Activated CD4-positive, alpha-beta T cell treated with anti-CD3 and anti-CD28 coated beads, Interleukin-2, amount 10 ng/mL, durations not matched to agents 7 days and 5 days (primary cell): ENCODE measurements at regions not wholly inside any gene's neighbourhood (a gene's known extent, or its start where the extent isn't known, plus 50 kb on each side); places are given as distances from the start of the nearest gene placed in this dataset.

ENCODE experiments used
- CTCF ChIA-PET: fragments of 350-600 bp; sonication (Branson Sonifier 250); formaldehyde crosslinking; loops from one replicate; lab custom pipeline; 2021; ENCODE audit warnings: antibody characterized with exemption; lab: Charles Lee
- POLR2A ChIA-PET: fragments of 350-600 bp; sonication (Branson Sonifier 250); formaldehyde crosslinking; loops from one replicate; lab custom pipeline; 2021; ENCODE audit warnings: antibody characterized with exemption; lab: Charles Lee
- DNase-seq: peaks from one replicate; pipeline ENCODE4 v3.0.0-alpha.2; 2020
- H3K27ac Mint-ChIP-seq: one replicate; pipeline ENCODE4 v1.8.0; 2021; ENCODE audit warnings: mild to moderate bottlenecking, moderate library complexity, mixed read lengths
- H3K27me3 Mint-ChIP-seq: one replicate; pipeline ENCODE4 v1.8.0; 2021; ENCODE audit warnings: mixed read lengths
- H3K36me3 Mint-ChIP-seq: one replicate; pipeline ENCODE4 v1.8.0; 2021; ENCODE audit warnings: low read depth, mixed read lengths
- H3K4me1 Mint-ChIP-seq: one replicate; pipeline ENCODE4 v1.8.0; 2021; ENCODE audit warnings: mixed read lengths
- H3K4me3 Mint-ChIP-seq: one replicate; pipeline ENCODE4 v1.8.0; 2021; ENCODE audit warnings: mild to moderate bottlenecking, moderate library complexity, mixed read lengths
- H3K9me3 Mint-ChIP-seq: one replicate; pipeline ENCODE4 v1.8.0; 2021; ENCODE audit warnings: mixed read lengths

DNA sequence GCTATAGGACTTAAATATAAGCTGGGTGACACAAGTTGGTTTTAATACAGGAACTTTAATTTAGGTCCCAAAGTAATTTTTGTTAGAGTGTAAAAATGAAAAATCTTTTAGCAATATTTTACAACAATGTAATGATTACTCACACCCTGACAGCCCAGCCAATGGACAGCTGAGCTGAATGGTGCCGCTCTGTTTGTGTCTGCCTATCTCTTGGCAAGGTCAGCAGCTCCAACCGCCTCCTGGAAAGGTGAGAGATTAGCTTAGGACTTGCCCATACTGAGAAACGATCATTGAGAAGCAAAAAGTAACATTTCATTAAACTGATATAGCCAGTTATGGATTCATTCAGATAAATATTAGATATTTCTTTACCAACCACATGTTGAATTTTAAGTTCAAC, 463.6 kb upstream of the CD180 start:
- Mint-ChIP-seq H3K4me3 (no peak overlapping the region), H3K9me3 (peaks cover 4% of the 10 kb centered on the region), H3K36me3 (no peaks in the 10 kb centered on the region), H3K4me1 (no peaks in the 10 kb centered on the region), H3K27ac (no peak overlapping the region), H3K27me3 (peaks cover 3% of the 10 kb centered on the region)
- DNase-seq = no peak
- CTCF ChIA-PET = no interaction called here
- POLR2A ChIA-PET = no interaction called here

DNA sequence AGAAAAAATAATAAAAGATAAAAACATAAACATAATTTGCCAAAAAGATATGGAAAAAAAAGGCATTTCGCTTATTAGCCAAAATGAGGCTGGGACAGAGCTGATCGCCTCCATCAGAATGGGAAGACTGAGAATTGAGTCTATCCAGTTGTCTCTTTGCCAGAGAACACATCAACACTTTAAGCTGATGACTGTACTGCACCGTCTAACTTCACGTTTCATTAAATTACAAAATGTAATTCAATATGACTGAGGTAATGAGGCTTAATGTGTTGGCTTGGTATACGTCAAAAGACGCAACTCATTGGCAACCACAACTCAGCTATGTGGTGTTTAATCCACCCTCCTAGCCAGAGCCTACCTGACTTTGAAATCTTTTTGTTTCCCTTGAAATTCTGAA, 462.7 kb upstream of the CD180 start:
- Mint-ChIP-seq H3K4me3 (no peak overlapping the region), H3K36me3 (no peaks in the 10 kb centered on the region), H3K27ac (no peak overlapping the region), H3K27me3 (peaks cover 3% of the 10 kb centered on the region), H3K9me3 (peaks cover 4% of the 10 kb centered on the region), H3K4me1 (no peaks in the 10 kb centered on the region)
- POLR2A ChIA-PET = no interaction called here
- DNase-seq = no peak
- CTCF ChIA-PET = no interaction called here

- Mint-ChIP-seq H3K4me1 (no peaks in the 10 kb centered on the region), H3K27me3 (no peaks in the 10 kb centered on the region), H3K27ac (no peak overlapping the region), H3K4me3 (no peak overlapping the region), H3K36me3 (no peaks in the 10 kb centered on the region), H3K9me3 (no peaks in the 10 kb centered on the region)
- no peak for DNase-seq
- ChIA-PET CTCF (no interaction called here), POLR2A (no interaction called here)
These were observed 460.5 kb upstream of the CD180 start for GRCh38 chr5:67657055-67657454.

DNA sequence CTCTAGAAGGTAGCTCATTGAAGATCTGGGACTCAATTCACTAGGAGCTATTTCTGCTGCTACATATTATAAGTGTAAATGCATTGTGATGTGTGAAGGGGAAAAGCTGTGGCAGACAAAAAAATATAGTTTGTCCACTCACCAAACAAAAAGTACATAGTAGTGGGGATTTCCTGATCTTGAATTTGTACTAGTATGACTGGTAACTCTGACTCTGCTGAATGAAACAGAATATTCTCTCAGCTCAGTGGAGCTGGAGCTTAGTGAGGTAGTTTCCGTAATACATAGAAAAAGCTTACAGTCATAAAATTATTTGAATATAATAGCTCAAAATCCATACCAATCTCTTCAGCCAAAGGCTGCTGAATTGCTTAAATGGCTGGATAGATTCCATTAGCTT, 455.6 kb upstream of the CD180 start:
- H3K36me3 Mint-ChIP-seq = no peaks in the 10 kb centered on the region
- no peak for DNase-seq
- CTCF ChIA-PET = interaction anchor here (0.6 kb wide), 1 partner anchor 1121 kb away, joined by 7 read pairs; no protein-coding TSS in a partner anchor
- H3K27ac Mint-ChIP-seq = no peak overlapping the region
- no peak overlapping the region for H3K4me3 Mint-ChIP-seq
- peaks cover 3% of the 10 kb centered on the region for H3K9me3 Mint-ChIP-seq
- H3K4me1 Mint-ChIP-seq = no peaks in the 10 kb centered on the region
- H3K27me3 Mint-ChIP-seq = peaks cover 3% of the 10 kb centered on the region
- POLR2A ChIA-PET = no interaction called here

DNA sequence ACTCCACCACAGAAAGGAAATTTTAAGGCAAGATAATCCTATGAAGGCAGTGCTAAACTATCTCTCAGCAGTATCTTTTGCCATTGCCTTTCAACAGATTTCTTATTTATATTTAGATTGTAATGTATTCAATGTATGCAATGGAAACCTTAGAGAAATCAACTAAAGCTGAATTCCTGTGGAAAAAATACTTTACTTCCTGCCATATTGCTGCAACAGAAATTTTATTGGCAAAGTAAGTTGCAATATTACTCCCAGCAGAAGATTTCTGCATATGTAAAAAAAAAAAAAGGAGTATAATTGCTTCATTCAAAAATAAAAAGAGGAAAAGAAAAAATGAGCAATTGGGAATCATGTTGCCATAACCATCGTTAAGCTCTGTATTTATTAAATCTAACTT, 454.6 kb upstream of the CD180 start:
- ChIA-PET CTCF (no interaction called here), POLR2A (no interaction called here)
- no peaks in the 10 kb centered on the region for H3K36me3 Mint-ChIP-seq
- no peak overlapping the region for H3K4me3 Mint-ChIP-seq
- H3K4me1 Mint-ChIP-seq = peaks cover 2% of the 10 kb centered on the region
- H3K27ac Mint-ChIP-seq = no peak overlapping the region
- H3K9me3 Mint-ChIP-seq = peaks cover 3% of the 10 kb centered on the region
- H3K27me3 Mint-ChIP-seq = peaks cover 3% of the 10 kb centered on the region
- no peak for DNase-seq

DNA sequence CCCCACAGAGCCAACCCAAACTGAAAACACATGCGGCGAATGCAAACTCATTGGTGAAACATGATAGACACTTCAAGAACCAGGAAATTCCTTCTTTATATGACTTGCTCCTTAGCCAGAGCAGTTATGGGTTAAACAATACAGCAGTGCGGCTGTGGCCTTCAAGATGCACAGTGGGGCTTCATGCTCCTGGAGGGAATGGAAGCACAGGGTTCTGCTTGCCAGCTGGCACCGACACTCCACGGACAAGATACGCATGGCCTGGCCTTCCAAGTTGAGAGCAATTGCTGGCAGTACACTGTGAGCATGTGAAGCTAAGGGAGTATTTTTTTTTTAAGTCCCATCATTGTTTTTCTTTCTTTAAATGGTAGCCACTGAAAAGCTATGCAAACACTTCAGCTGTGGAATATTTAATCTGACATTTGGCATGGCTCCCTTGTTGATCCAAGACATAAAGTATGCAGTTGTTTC, 451.6 kb upstream of the CD180 start:
- H3K27me3 Mint-ChIP-seq = peaks cover 3% of the 10 kb centered on the region
- peaks cover 2% of the 10 kb centered on the region for H3K4me1 Mint-ChIP-seq
- POLR2A ChIA-PET = no interaction called here
- peaks cover 10% of the 10 kb centered on the region for H3K9me3 Mint-ChIP-seq
- no peak for DNase-seq
- H3K36me3 Mint-ChIP-seq = no peaks in the 10 kb centered on the region
- H3K4me3 Mint-ChIP-seq = no peak overlapping the region
- no peak overlapping the region for H3K27ac Mint-ChIP-seq
- CTCF ChIA-PET = interaction anchor here (1.1 kb wide), 1 partner anchor 9 kb away, joined by 3 read pairs; no protein-coding TSS in a partner anchor

DNA sequence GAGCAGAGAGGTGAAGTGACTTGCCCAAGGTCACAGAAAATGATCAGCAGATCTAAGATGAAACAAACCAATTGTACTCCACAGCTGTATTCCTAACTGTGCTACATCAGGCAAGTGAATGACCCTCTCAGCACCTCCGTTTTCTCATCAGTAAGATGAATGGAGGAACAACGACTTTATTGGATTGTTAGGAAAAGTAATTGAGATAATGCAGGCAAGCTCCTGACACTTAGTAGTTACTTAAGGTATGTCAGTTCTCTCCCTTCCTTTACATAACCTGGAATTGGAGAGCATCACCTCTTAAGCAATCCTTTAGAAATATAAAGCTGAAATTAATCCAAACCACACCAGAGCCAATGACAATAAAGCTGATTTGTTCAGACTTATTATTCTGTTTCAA, 451.2 kb upstream of the CD180 start:
- H3K4me3 Mint-ChIP-seq = no peak overlapping the region
- ChIA-PET CTCF (interaction anchor here (1.1 kb wide), 1 partner anchor 9 kb away, joined by 3 read pairs; no protein-coding TSS in a partner anchor), POLR2A (no interaction called here)
- no peaks in the 10 kb centered on the region for H3K36me3 Mint-ChIP-seq
- H3K27ac Mint-ChIP-seq = no peak overlapping the region
- DNase-seq = no peak
- H3K4me1 Mint-ChIP-seq = peaks cover 2% of the 10 kb centered on the region
- peaks cover 3% of the 10 kb centered on the region for H3K27me3 Mint-ChIP-seq
- H3K9me3 Mint-ChIP-seq = peaks cover 10% of the 10 kb centered on the region

- Mint-ChIP-seq H3K27me3 (no peaks in the 10 kb centered on the region), H3K4me3 (no peak overlapping the region), H3K36me3 (no peaks in the 10 kb centered on the region), H3K9me3 (peaks cover 10% of the 10 kb centered on the region), H3K4me1 (peaks cover 2% of the 10 kb centered on the region), H3K27ac (no peak overlapping the region)
- no peak for DNase-seq
- ChIA-PET POLR2A (no interaction called here), CTCF (no interaction called here)
These were observed 447.8 kb upstream of the CD180 start for GRCh38 chr5:67644221-67644920.

- POLR2A ChIA-PET = no interaction called here
These were observed 446.9 kb upstream of the CD180 start for GRCh38 chr5:67643536-67643935.

DNA sequence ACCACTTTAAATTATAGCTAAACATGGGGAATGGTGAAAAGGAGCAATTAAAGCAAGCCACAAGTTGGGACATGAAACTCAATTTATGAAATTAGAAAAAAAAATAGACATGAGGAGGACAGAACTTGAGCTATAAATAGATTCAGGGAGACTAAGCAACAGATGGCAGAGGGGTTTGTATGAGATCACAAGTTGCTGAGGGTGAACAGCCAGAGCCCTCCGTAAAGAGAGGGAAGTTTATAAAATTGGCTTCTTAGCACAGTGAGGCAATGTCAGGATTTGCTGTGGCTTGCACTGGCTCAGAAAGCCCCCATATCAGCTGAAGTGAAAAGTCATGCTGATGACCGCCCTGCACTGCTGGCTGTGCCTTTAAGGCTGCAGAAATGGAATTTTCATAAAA, 443.4 kb upstream of the CD180 start:
- Mint-ChIP-seq H3K9me3 (peaks cover 6% of the 10 kb centered on the region), H3K4me3 (no peak overlapping the region), H3K27me3 (no peaks in the 10 kb centered on the region), H3K36me3 (no peaks in the 10 kb centered on the region), H3K4me1 (no peaks in the 10 kb centered on the region), H3K27ac (no peak overlapping the region)
- DNase-seq = no peak
- ChIA-PET CTCF (interaction anchor here (0.7 kb wide), 1 partner anchor 585 kb away, joined by 4 read pairs; no protein-coding TSS in a partner anchor), POLR2A (no interaction called here)

More at GRCh38 chr5:67643536-67643935, 446.9 kb upstream of the CD180 start:
- Mint-ChIP-seq H3K4me3 (no peak overlapping the region), H3K9me3 (peaks cover 7% of the 10 kb centered on the region), H3K4me1 (peaks cover 2% of the 10 kb centered on the region), H3K36me3 (no peaks in the 10 kb centered on the region), H3K27me3 (no peaks in the 10 kb centered on the region), H3K27ac (no peak overlapping the region)
- no peak for DNase-seq
- CTCF ChIA-PET = no interaction called here

GRCh38 chr5:67639313-67639712, 442.7 kb upstream of the CD180 start:
- POLR2A ChIA-PET = no interaction called here
- Mint-ChIP-seq H3K27me3 (no peaks in the 10 kb centered on the region), H3K4me1 (no peaks in the 10 kb centered on the region), H3K27ac (no peak overlapping the region), H3K4me3 (no peak overlapping the region), H3K9me3 (peaks cover 3% of the 10 kb centered on the region), H3K36me3 (no peaks in the 10 kb centered on the region)
- DNase-seq = no peak
- CTCF ChIA-PET = interaction anchor here (0.7 to 1.6 kb wide), 2 partner anchors 9 to 584 kb away, joined by 3 to 4 read pairs; no protein-coding TSS in a partner anchor

DNA sequence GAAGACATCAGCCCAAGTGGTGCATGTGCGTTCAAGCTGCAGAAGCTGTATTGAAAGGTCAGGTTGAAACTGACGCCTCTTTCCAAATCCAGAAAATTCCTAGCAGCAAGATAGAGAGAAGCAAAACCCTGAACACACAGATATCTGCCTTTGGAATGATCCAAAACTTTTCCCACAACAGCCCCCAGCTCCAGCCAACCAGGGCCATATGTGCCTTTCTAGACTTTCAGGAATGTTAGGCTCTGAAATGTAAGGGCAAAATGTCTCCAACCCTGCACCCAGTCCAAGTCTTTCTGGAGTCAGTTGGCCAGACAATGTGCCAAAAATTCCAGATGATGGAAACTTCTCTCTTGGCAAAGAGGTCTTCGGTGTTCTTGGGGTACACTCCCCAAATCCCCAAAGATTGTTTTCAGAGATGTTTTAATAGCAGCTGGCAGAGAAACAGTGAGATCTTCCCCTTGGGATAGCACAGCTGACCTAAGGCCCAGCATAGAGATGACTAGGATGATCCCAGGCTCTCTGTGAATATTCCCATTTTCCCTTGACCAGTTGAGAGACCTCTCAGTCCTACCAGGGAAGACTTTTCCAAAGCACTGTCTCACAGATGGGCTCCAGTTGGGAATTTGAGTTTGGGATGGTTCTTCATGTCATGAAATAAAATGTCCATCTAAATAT, 440.4 kb upstream of the CD180 start:
- Mint-ChIP-seq H3K4me1 (no peaks in the 10 kb centered on the region), H3K36me3 (no peaks in the 10 kb centered on the region), H3K27me3 (no peaks in the 10 kb centered on the region), H3K27ac (no peak overlapping the region), H3K9me3 (peaks cover 3% of the 10 kb centered on the region), H3K4me3 (no peak overlapping the region)
- ChIA-PET CTCF (interaction anchor here (0.8 kb wide), 1 partner anchor 38 kb away, joined by 3 read pairs; no protein-coding TSS in a partner anchor), POLR2A (no interaction called here)
- DNase-seq = no peak

GRCh38 chr5:67636091-67636490, 439.5 kb upstream of the CD180 start:
- Mint-ChIP-seq H3K27me3 (no peaks in the 10 kb centered on the region), H3K4me3 (no peak overlapping the region), H3K4me1 (no peaks in the 10 kb centered on the region), H3K36me3 (no peaks in the 10 kb centered on the region), H3K27ac (no peak overlapping the region), H3K9me3 (peaks cover 3% of the 10 kb centered on the region)
- no peak for DNase-seq
- CTCF ChIA-PET = no interaction called here
- POLR2A ChIA-PET = no interaction called here
